ENCODE measurements at regions not wholly inside any gene's neighbourhood (a gene's known extent, or its start where the extent isn't known, plus 50 kb on each side); places are given as distances from the start of the nearest gene placed in this dataset.

DNA sequence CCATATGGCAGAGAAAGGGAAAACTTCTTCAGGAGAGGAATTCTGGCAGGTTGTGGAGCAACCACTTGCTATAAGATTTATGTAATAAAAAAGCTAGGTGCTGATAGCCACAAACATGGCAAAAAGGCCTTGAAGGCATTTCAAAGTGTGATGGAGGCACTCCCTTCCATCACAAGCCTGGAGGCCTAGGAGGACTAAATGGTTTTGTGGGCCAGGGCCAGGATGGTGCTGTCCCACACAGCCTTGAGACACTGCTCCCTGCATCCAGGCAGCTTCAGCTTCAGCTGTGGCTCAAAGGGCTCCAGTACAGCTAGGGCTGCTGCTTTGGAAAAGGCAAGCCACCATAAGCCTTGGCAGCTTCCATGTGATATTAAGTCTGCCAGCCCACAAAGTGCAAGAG lies 632.8 kb downstream of the BRINP1 start:
- POLR2A ChIA-PET (ENCODE audit: unreplicated experiment), result no interaction called here
- DNase-seq, result no peak
- Histone ChIP-seq H3K9me2 (ENCODE audit: insufficient read depth) (no peaks in the 10 kb centered on the region), H3K9me3 (ENCODE audit: insufficient read depth, low read depth) (no peaks in the 10 kb centered on the region), H3K27ac (no peak overlapping the region), H3K4me2 (no peak overlapping the region), H3K27me3 (ENCODE audit: insufficient read depth, low read depth) (no peaks in the 10 kb centered on the region), H3K79me2 (ENCODE audit: low read depth) (no peaks in the 10 kb centered on the region), H4K20me1 (ENCODE audit: insufficient read depth) (no peaks in the 10 kb centered on the region), H3K4me1 (replicated peaks; ENCODE audit: insufficient read depth) (no peaks in the 10 kb centered on the region), H3F3A (ENCODE audit: insufficient read depth, low read depth) (no peaks in the 10 kb centered on the region), H2AFZ (no peak overlapping the region), H3K4me3 (no peak overlapping the region), H3K36me3 (ENCODE audit: low read depth) (no peaks in the 10 kb centered on the region)
- no peak for TF ChIP-seq EZH2 (IDR thresholded peaks at IDR 0.05; ENCODE audit: low read depth)
- TF ChIP-seq, protein P1, sequence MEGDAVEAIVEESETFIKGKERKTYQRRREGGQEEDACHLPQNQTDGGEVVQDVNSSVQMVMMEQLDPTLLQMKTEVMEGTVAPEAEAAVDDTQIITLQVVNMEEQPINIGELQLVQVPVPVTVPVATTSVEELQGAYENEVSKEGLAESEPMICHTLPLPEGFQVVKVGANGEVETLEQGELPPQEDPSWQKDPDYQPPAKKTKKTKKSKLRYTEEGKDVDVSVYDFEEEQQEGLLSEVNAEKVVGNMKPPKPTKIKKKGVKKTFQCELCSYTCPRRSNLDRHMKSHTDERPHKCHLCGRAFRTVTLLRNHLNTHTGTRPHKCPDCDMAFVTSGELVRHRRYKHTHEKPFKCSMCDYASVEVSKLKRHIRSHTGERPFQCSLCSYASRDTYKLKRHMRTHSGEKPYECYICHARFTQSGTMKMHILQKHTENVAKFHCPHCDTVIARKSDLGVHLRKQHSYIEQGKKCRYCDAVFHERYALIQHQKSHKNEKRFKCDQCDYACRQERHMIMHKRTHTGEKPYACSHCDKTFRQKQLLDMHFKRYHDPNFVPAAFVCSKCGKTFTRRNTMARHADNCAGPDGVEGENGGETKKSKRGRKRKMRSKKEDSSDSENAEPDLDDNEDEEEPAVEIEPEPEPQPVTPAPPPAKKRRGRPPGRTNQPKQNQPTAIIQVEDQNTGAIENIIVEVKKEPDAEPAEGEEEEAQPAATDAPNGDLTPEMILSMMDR (conservative IDR thresholded peaks at IDR 0.05), result no peak
- CTCF ChIA-PET, result no interaction called here
- intact Hi-C loops (cut with micrococcal nuclease; ENCODE audit: unreplicated experiment), result no loop called here
- BruUV-seq (replicated peaks), result no TSS peak

GRCh38 chr9:118751077-118751847 lies 618.0 kb downstream of the BRINP1 start:
- TF ChIP-seq, protein P1 (conservative IDR thresholded peaks at IDR 0.05), result no peak
- no peak for TF ChIP-seq EZH2 (IDR thresholded peaks at IDR 0.05; ENCODE audit: low read depth)
- H3K9me3 ChIP-seq (ENCODE audit: insufficient read depth, low read depth), result no peaks in the 10 kb centered on the region
- H4K20me1 ChIP-seq (ENCODE audit: insufficient read depth), result no peaks in the 10 kb centered on the region
- intact Hi-C loops (cut with micrococcal nuclease; ENCODE audit: unreplicated experiment), result no loop called here
- H3K27me3 ChIP-seq (ENCODE audit: insufficient read depth, low read depth), result no peaks in the 10 kb centered on the region
- no peak overlapping the region for H3K4me3 ChIP-seq
- no peaks in the 10 kb centered on the region for H3K36me3 ChIP-seq (ENCODE audit: low read depth)
- H3K4me2 ChIP-seq, result no peak overlapping the region
- POLR2A ChIA-PET (ENCODE audit: unreplicated experiment), result no interaction called here
- H3K4me1 ChIP-seq (replicated peaks; ENCODE audit: insufficient read depth), result no peaks in the 10 kb centered on the region
- H3K27ac ChIP-seq, result no peak overlapping the region
- H3F3A ChIP-seq (ENCODE audit: insufficient read depth, low read depth), result no peaks in the 10 kb centered on the region
- no peaks in the 10 kb centered on the region for H3K9me2 ChIP-seq (ENCODE audit: insufficient read depth)
- CTCF ChIA-PET, result no interaction called here
- H2AFZ ChIP-seq, result no peak overlapping the region
- no peaks in the 10 kb centered on the region for H3K79me2 ChIP-seq (ENCODE audit: low read depth)
- DNase-seq, result no peak
- BruUV-seq (replicated peaks), result no TSS peak

GRCh38 chr9:118751848-118752223 lies 617.4 kb downstream of the BRINP1 start:
- no peaks in the 10 kb centered on the region for H3K9me2 ChIP-seq (ENCODE audit: insufficient read depth)
- no peaks in the 10 kb centered on the region for H3K79me2 ChIP-seq (ENCODE audit: low read depth)
- no peaks in the 10 kb centered on the region for H4K20me1 ChIP-seq (ENCODE audit: insufficient read depth)
- no peaks in the 10 kb centered on the region for H3K36me3 ChIP-seq (ENCODE audit: low read depth)
- intact Hi-C loops (cut with micrococcal nuclease; ENCODE audit: unreplicated experiment), result no loop called here
- ChIA-PET CTCF (no interaction called here), POLR2A (ENCODE audit: unreplicated experiment) (no interaction called here)
- no TSS peak for BruUV-seq (replicated peaks)
- H3K9me3 ChIP-seq (ENCODE audit: insufficient read depth, low read depth), result no peaks in the 10 kb centered on the region
- TF ChIP-seq, protein P1 (conservative IDR thresholded peaks at IDR 0.05), result no peak
- TF ChIP-seq EZH2 (IDR thresholded peaks at IDR 0.05; ENCODE audit: low read depth), result no peak
- no peak overlapping the region for H3K4me3 ChIP-seq
- H3K4me1 ChIP-seq (replicated peaks; ENCODE audit: insufficient read depth), result no peaks in the 10 kb centered on the region
- no peak overlapping the region for H3K4me2 ChIP-seq
- H3F3A ChIP-seq (ENCODE audit: insufficient read depth, low read depth), result no peaks in the 10 kb centered on the region
- no peak overlapping the region for H3K27ac ChIP-seq
- no peak for DNase-seq
- H3K27me3 ChIP-seq (ENCODE audit: insufficient read depth, low read depth), result no peaks in the 10 kb centered on the region
- H2AFZ ChIP-seq, result no peak overlapping the region
